Transverse colon (tissue), 4 donors: ENCODE measurements at regions not wholly inside any gene's neighbourhood (a gene's known extent, or its start where the extent isn't known, plus 50 kb on each side); places are given as distances from the start of the nearest gene placed in this dataset.

Source experiments
- DNase-seq: peaks from one replicate; pipeline ENCODE4 v3.0.0-alpha.2; 2019
- H3K27ac ChIP-seq, 4 donors: fragments of 200-600 bp; sonication (generic); 2 replicates each; pipeline ENCODE4 v1.5.1; 2016 to 2018; ENCODE audit warnings: inconsistent platforms in 4 of 4
- H3K27me3 ChIP-seq: fragments of 200-600 bp; sonication (generic); 2 replicates; pipeline ENCODE4 v1.5.1; 2017; ENCODE audit warnings: inconsistent platforms
- H3K36me3 ChIP-seq, 4 donors: fragments of 200-600 bp; sonication (generic); 2 replicates each; pipeline ENCODE4 v1.5.1; 2017 to 2019; ENCODE audit warnings: inconsistent platforms in 4 of 4
- H3K4me1 ChIP-seq, 4 donors: fragments of 200-600 bp; sonication (generic); 2 replicates each; pipeline ENCODE4 v1.5.1; 2017 to 2020; ENCODE audit warnings: inconsistent platforms in 4 of 4
- H3K4me3 ChIP-seq, 4 donors: fragments of 200-600 bp; sonication (generic); 1 replicate in 1 of 4; 2 replicates in 3 of 4; pipeline versions ENCODE4 v1.5.1 to v1.6.1; 2017 to 2019; ENCODE audit warnings: inconsistent platforms in 4 of 4
- H3K9me3 ChIP-seq, 2 donors: fragments of 200-600 bp; sonication (generic); 2 replicates each; pipeline ENCODE4 v1.5.1; 2017 to 2019; ENCODE audit warnings: inconsistent platforms in 2 of 2
- CTCF ChIP-seq, 5 experiments: fragments of 200-600 bp in 3 of 5; fragments of 450-650 bp in 2 of 5; sonication (generic) in 3 of 5; IDR thresholded peaks; 1 replicate in 2 of 5; 2 replicates in 3 of 5; pipeline ENCODE4 v1.5.1; 2016 to 2017; ENCODE audit warnings: antibody characterized with exemption in 5 of 5, inconsistent platforms in 3 of 5, mild to moderate bottlenecking in 2 of 5, moderate library complexity in 1 of 5
- EP300 ChIP-seq: sonication (generic); formaldehyde crosslinking; IDR thresholded peaks from one replicate; pipeline ENCODE4 v1.6.1; 2017; ENCODE audit warnings: antibody characterized with exemption, low read depth
- POLR2A ChIP-seq: fragments of 450-650 bp; IDR thresholded peaks from one replicate; pipeline ENCODE4 v1.6.1; 2016; ENCODE audit warnings: antibody characterized with exemption, mild to moderate bottlenecking, moderate library complexity
- POLR2AphosphoS5 ChIP-seq, 3 donors: sonication (generic); formaldehyde crosslinking; IDR thresholded peaks; one replicate each; pipeline ENCODE4 v1.6.1; 2016; ENCODE audit warnings: antibody characterized with exemption in 3 of 3
- WGBS, 2 donors: methylation state at CpG; one replicate each; pipeline ENCODE4 v1.1.5; 2018; ENCODE audit warnings: low coverage in 1 of 2; 5-methylcytosine and 5-hydroxymethylcytosine counted together
- in situ Hi-C, 4 donors: fragments of 200-750 bp; cut with MboI; loops; one replicate each; pipeline versions ENCODE4 v1.15.0 to v1.15.1; 2017; ENCODE audit warnings: low sequenced_read_pairs in 3 of 4, low pct_ligation_motif_present in 1 of 4, low pct_unique_long_range_greater_than_20kb in 1 of 4
- intact Hi-C: fragments of 100-400 bp; cut with DNase I; formaldehyde crosslinking; loops from one replicate; pipeline ENCODE4 v1.15.1; 2023; ENCODE audit warnings: low total_unique reads
- small RNA-seq, 4 donors: library from RNA; depleted of rRNA; stranded (forward); fragments of <200 nt; gene quantifications; one replicate each; pipeline ENCODE3, GENCODE V24; 2016

- 23 to 44% methylated on average over 25 to 61 of the region's 66 CpGs for WGBS, 2 donors
- intact Hi-C loops (no loop called here), in situ Hi-C loops (no loop called here)
- Histone ChIP-seq H3K27ac (no peak overlapping the region), H3K36me3 (no peaks in the 10 kb centered on the region), H3K9me3 (peaks cover 0 to 2% of the 10 kb centered on the region in 2 donors), H3K27me3 (peaks cover 40% of the 10 kb centered on the region), H3K4me3 (peak overlapping the region in 3 of 4 donors; percentile 29 to 54 (median 29)), H3K4me1 (peaks cover 0 to 3% (median 0%) of the 10 kb centered on the region in 4 donors)
- TF ChIP-seq POLR2AphosphoS5 (IDR thresholded peaks at IDR 0.05) (no peak), EP300 (no peak), CTCF (IDR thresholded peaks at IDR 0.05) (no peak), POLR2A (no peak)
- no peak for DNase-seq
Observed at GRCh38 chr7:57868771-57869483, 418.9 kb downstream of the ZNF716 start.

Small RNA genes lying in the stretch of these regions (small RNA-seq; reads per million reads assigned to genes)
- gene AC023141.11 (0 reads per million in 4 donors), gene AC023141.12 (0 reads per million in 4 donors), gene AC023141.8 (0 reads per million in 4 donors)
